ENCODE measurements at regions not wholly inside any gene's neighbourhood (a gene's known extent, or its start where the extent isn't known, plus 50 kb on each side); places are given as distances from the start of the nearest gene placed in this dataset.

DNA sequence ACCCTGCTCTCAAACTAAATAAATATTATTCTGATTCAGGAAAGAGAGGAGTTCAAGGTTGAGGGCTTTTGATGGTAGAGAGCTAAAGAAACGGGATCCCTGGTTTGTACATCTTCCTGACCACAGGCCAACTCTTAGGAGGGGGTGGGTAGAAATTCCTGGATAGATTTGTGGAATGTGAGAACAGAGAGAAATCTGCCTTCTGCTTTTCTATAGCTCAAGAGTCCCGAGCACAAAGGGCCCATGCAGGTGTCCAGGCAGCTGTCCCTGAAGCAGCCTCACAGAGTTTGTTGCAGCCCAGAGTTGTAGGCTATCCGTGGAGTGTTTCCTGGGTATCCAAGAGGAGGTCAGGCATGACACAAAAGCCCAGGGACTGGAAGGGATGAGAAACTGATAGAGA is 198.6 kb downstream of the BCAT1 start:
- TF ChIP-seq EZH2phosphoT487 (IDR thresholded peaks at IDR 0.05; ENCODE audit: low read depth) = no peak
- TF ChIP-seq, protein P1, sequence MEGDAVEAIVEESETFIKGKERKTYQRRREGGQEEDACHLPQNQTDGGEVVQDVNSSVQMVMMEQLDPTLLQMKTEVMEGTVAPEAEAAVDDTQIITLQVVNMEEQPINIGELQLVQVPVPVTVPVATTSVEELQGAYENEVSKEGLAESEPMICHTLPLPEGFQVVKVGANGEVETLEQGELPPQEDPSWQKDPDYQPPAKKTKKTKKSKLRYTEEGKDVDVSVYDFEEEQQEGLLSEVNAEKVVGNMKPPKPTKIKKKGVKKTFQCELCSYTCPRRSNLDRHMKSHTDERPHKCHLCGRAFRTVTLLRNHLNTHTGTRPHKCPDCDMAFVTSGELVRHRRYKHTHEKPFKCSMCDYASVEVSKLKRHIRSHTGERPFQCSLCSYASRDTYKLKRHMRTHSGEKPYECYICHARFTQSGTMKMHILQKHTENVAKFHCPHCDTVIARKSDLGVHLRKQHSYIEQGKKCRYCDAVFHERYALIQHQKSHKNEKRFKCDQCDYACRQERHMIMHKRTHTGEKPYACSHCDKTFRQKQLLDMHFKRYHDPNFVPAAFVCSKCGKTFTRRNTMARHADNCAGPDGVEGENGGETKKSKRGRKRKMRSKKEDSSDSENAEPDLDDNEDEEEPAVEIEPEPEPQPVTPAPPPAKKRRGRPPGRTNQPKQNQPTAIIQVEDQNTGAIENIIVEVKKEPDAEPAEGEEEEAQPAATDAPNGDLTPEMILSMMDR (IDR thresholded peaks at IDR 0.05; ENCODE audit: low read depth, low read length) = no peak

All from OCI-LY3 (cell line).